ENCODE measurements at regions not wholly inside any gene's neighbourhood (a gene's known extent, or its start where the extent isn't known, plus 50 kb on each side); places are given as distances from the start of the nearest gene placed in this dataset.
"Not testable (repeated sequence)": the region's sequence is repeated elsewhere in the genome, so short reads cannot be mapped to it uniquely, and the experiment has no call there.

- H3K9me3 ChIP-seq (ENCODE audit: low read length); H3K4me3 ChIP-seq (ENCODE audit: low read depth, low read length, poor library complexity, severe bottlenecking); H3K4me1 ChIP-seq (ENCODE audit: insufficient read depth, low read length, poor library complexity, severe bottlenecking); H4K20me1 ChIP-seq (ENCODE audit: insufficient read depth, low read length); H2AFZ ChIP-seq (ENCODE audit: low read length); H3K27ac ChIP-seq (ENCODE audit: low read depth, low read length, poor library complexity, severe bottlenecking); intact Hi-C loops (cut with micrococcal nuclease; ENCODE audit: unreplicated experiment); POLR2A ChIA-PET; CTCF ChIA-PET (ENCODE audit: unreplicated experiment); BruUV-seq (replicated peaks); H3K79me2 ChIP-seq (ENCODE audit: insufficient read depth, low read depth, low read length); DNase-seq (ENCODE audit: low spot score); H3K4me2 ChIP-seq (ENCODE audit: low read length); H3K9me2 ChIP-seq (ENCODE audit: insufficient read depth, low read length); H3K36me3 ChIP-seq (ENCODE audit: insufficient read depth, low read length): not testable (repeated sequence)
These were observed 346.3 kb downstream of the LMBRD1 start for GRCh38 chr6:69450493-69450892.

GRCh38 chr6:69449887-69450286 is 346.9 kb downstream of the LMBRD1 start:
- H3K79me2 ChIP-seq (ENCODE audit: insufficient read depth, low read depth, low read length) = no peaks in the 10 kb centered on the region
- no peaks in the 10 kb centered on the region for H4K20me1 ChIP-seq (ENCODE audit: insufficient read depth, low read length)
- H3K9me3 ChIP-seq (ENCODE audit: low read length) = no peaks in the 10 kb centered on the region
- POLR2A ChIA-PET = no interaction called here
- H3K36me3 ChIP-seq (ENCODE audit: insufficient read depth, low read length) = no peaks in the 10 kb centered on the region
- H3K4me2 ChIP-seq (ENCODE audit: low read length) = no peak overlapping the region
- no peak overlapping the region for H3K27ac ChIP-seq (ENCODE audit: low read depth, low read length, poor library complexity, severe bottlenecking)
- BruUV-seq (replicated peaks) = no TSS peak
- no peak overlapping the region for H3K4me3 ChIP-seq (ENCODE audit: low read depth, low read length, poor library complexity, severe bottlenecking)
- intact Hi-C loops (cut with micrococcal nuclease; ENCODE audit: unreplicated experiment) = no loop called here
- DNase-seq (ENCODE audit: low spot score) = no peak
- no peak overlapping the region for H2AFZ ChIP-seq (ENCODE audit: low read length)
- no peaks in the 10 kb centered on the region for H3K4me1 ChIP-seq (ENCODE audit: insufficient read depth, low read length, poor library complexity, severe bottlenecking)
- CTCF ChIA-PET (ENCODE audit: unreplicated experiment) = no interaction called here
- TF ChIP-seq CTCF (conservative IDR thresholded peaks at IDR 0.05; ENCODE audit: low read length) (no peak), EZH2phosphoT487 (IDR thresholded peaks at IDR 0.05; ENCODE audit: borderline replicate concordance, low read depth, low read length) (no peak)
- no peaks in the 10 kb centered on the region for H3K9me2 ChIP-seq (ENCODE audit: insufficient read depth, low read length)
